ENCODE measurements at regions not wholly inside any gene's neighbourhood (a gene's known extent, or its start where the extent isn't known, plus 50 kb on each side); places are given as distances from the start of the nearest gene placed in this dataset.
A peak's percentile ranks its signal among the peaks of the same experiment; 100 is the strongest.

- Histone ChIP-seq H3K36me3 (ENCODE audit: control insufficient read depth, insufficient read depth, low read length) (no peaks in the 10 kb centered on the region), H3K27me3 (ENCODE audit: control insufficient read depth, insufficient read depth, low read length, poor library complexity, severe bottlenecking) (no peaks in the 10 kb centered on the region), H3K9me3 (ENCODE audit: control insufficient read depth, low read length) (no peaks in the 10 kb centered on the region), H3K9ac (ENCODE audit: extremely low read depth, low read length, poor library complexity, severe bottlenecking) (no peak overlapping the region), H3K4me3 (ENCODE audit: low read length) (no peak overlapping the region), H3K27ac (ENCODE audit: low read depth, low read length) (no peak overlapping the region), H3K4me1 (ENCODE audit: control insufficient read depth, insufficient read depth, low read length) (no peaks in the 10 kb centered on the region)
- TF ChIP-seq, protein P1, sequence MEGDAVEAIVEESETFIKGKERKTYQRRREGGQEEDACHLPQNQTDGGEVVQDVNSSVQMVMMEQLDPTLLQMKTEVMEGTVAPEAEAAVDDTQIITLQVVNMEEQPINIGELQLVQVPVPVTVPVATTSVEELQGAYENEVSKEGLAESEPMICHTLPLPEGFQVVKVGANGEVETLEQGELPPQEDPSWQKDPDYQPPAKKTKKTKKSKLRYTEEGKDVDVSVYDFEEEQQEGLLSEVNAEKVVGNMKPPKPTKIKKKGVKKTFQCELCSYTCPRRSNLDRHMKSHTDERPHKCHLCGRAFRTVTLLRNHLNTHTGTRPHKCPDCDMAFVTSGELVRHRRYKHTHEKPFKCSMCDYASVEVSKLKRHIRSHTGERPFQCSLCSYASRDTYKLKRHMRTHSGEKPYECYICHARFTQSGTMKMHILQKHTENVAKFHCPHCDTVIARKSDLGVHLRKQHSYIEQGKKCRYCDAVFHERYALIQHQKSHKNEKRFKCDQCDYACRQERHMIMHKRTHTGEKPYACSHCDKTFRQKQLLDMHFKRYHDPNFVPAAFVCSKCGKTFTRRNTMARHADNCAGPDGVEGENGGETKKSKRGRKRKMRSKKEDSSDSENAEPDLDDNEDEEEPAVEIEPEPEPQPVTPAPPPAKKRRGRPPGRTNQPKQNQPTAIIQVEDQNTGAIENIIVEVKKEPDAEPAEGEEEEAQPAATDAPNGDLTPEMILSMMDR (conservative IDR thresholded peaks at IDR 0.05): no peak
- Mint-ChIP-seq H3K27ac (no peak overlapping the region), H3K36me3 (ENCODE audit: low read depth) (peaks cover 8% of the 10 kb centered on the region), H3K27me3 (ENCODE audit: insufficient read depth) (no peaks in the 10 kb centered on the region), H3K9me3 (peaks cover 5% of the 10 kb centered on the region), H3K4me3 (no peak overlapping the region), H3K4me1 (peaks cover 4% of the 10 kb centered on the region)
- WGBS, 2 experiments (ENCODE audit: insufficient coverage in 1 of 2, insufficient read length in 1 of 2): 94 to 100% methylated on average over 6 to 13 of the region's 13 CpGs
- no peak for DNase-seq
Measured at GRCh38 chr18:23334569-23334968, 118.5 kb upstream of the RIOK3 start.

- Mint-ChIP-seq H3K4me3 (no peak overlapping the region), H3K9me3 (no peaks in the 10 kb centered on the region), H3K27me3 (ENCODE audit: insufficient read depth) (no peaks in the 10 kb centered on the region), H3K27ac (no peak overlapping the region), H3K4me1 (peaks cover 4% of the 10 kb centered on the region), H3K36me3 (ENCODE audit: low read depth) (no peaks in the 10 kb centered on the region)
- no peak overlapping the region for H3K4me3 ChIP-seq (ENCODE audit: low read length)
- no peak overlapping the region for H3K9ac ChIP-seq (ENCODE audit: extremely low read depth, low read length, poor library complexity, severe bottlenecking)
- no peaks in the 10 kb centered on the region for H3K9me3 ChIP-seq (ENCODE audit: control insufficient read depth, low read length)
- H3K36me3 ChIP-seq (ENCODE audit: control insufficient read depth, insufficient read depth, low read length): no peaks in the 10 kb centered on the region
- 86 to 89% methylated on average over 5 to 6 of the region's 6 CpGs for WGBS, 2 experiments (ENCODE audit: insufficient coverage in 1 of 2, insufficient read length in 1 of 2)
- no peak overlapping the region for H3K27ac ChIP-seq (ENCODE audit: low read depth, low read length)
- TF ChIP-seq, protein P1 (conservative IDR thresholded peaks at IDR 0.05): no peak
- DNase-seq: no peak
- no peaks in the 10 kb centered on the region for H3K27me3 ChIP-seq (ENCODE audit: control insufficient read depth, insufficient read depth, low read length, poor library complexity, severe bottlenecking)
- no peaks in the 10 kb centered on the region for H3K4me1 ChIP-seq (ENCODE audit: control insufficient read depth, insufficient read depth, low read length)
Measured at GRCh38 chr18:23336101-23336500, 117.0 kb upstream of the RIOK3 start.

GRCh38 chr18:23337599-23338444 is 115.3 kb upstream of the RIOK3 start:
- peak overlapping the region; percentile 92 for H3K27ac ChIP-seq (ENCODE audit: low read depth, low read length)
- no peak overlapping the region for H3K4me3 Mint-ChIP-seq
- no peak overlapping the region for H3K9ac ChIP-seq (ENCODE audit: extremely low read depth, low read length, poor library complexity, severe bottlenecking)
- H3K4me3 ChIP-seq (ENCODE audit: low read length): no peak overlapping the region
- H3K27me3 ChIP-seq (ENCODE audit: control insufficient read depth, insufficient read depth, low read length, poor library complexity, severe bottlenecking): no peaks in the 10 kb centered on the region
- no peaks in the 10 kb centered on the region for H3K27me3 Mint-ChIP-seq (ENCODE audit: insufficient read depth)
- H3K9me3 Mint-ChIP-seq: no peaks in the 10 kb centered on the region
- H3K4me1 ChIP-seq (ENCODE audit: control insufficient read depth, insufficient read depth, low read length): no peaks in the 10 kb centered on the region
- no peaks in the 10 kb centered on the region for H3K4me1 Mint-ChIP-seq
- H3K27ac Mint-ChIP-seq: no peak overlapping the region
- no peak for DNase-seq
- WGBS, 2 experiments (ENCODE audit: insufficient coverage in 1 of 2, insufficient read length in 1 of 2): 80 to 98% methylated on average over 2 to 3 of the region's 3 CpGs
- TF ChIP-seq, protein P1 (conservative IDR thresholded peaks at IDR 0.05): peak; percentile 53
- no peaks in the 10 kb centered on the region for H3K9me3 ChIP-seq (ENCODE audit: control insufficient read depth, low read length)
- no peaks in the 10 kb centered on the region for H3K36me3 ChIP-seq (ENCODE audit: control insufficient read depth, insufficient read depth, low read length)
- H3K36me3 Mint-ChIP-seq (ENCODE audit: low read depth): no peaks in the 10 kb centered on the region
